NOMO-1 (cell line): ENCODE measurements at regions not wholly inside any gene's neighbourhood (a gene's known extent, or its start where the extent isn't known, plus 50 kb on each side); places are given as distances from the start of the nearest gene placed in this dataset.
"Not testable (repeated sequence)": the region's sequence is repeated elsewhere in the genome, so short reads cannot be mapped to it uniquely, and the experiment has no call there.

ENCODE experiments used
- DNase-seq, 2 experiments: peaks; one replicate each; lab custom pipeline; 2025; ENCODE audit not compliant: unreplicated experiment in 2 of 2; lab: John Stamatoyannopoulos, UW

DNA sequence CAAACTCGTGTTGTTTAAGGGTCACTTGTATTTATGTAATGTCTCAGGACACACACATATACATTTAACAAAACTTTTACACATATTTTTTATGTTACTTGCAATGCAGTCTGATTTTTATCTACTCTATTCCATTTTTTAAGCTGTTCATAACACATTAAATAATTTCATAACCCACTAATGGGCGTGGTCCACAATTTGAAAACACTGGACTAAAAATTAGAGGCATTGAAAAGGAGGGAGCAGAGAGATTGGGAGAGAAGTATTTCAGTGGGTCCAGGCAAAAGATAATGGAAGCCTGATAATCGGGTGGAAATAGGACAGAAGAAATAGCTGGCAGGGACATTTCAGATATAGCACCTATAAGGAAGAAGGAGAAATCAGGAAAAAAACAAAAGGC, 597.3 kb upstream of the CLINT1 start:
- no peak for DNase-seq

DNA sequence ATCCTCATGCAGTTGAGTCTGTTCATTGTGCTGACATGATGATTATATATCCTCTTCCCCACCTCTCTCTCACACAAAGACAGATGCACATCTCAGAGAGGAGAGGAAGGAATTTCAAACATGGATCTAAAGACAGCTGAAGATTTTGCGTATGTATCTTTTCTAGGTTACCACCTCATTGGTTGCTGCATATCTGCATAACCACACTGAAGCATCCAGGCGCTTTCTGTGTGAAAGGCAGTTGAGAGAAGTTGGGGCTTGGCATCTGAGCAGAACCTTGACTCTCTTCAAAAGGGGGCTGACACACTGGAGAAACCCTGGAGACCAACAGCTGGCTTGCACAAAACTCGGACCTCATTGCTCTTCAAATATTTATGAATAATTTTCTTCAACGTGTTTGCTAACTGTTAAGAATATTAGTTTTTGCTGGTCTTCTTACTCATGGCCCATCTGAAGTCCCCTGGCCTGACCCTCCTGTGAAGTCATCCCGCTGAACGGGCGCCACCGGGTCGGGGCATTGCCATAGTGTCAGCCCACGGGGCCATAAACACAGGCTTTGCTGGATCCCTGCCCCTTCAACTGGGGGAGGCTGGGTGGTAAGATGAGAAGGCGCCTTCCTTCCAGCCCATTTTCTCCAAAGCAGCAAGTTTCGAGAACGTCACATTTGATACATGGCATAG, 593.2 kb upstream of the CLINT1 start:
- DNase-seq: no peak

DNA sequence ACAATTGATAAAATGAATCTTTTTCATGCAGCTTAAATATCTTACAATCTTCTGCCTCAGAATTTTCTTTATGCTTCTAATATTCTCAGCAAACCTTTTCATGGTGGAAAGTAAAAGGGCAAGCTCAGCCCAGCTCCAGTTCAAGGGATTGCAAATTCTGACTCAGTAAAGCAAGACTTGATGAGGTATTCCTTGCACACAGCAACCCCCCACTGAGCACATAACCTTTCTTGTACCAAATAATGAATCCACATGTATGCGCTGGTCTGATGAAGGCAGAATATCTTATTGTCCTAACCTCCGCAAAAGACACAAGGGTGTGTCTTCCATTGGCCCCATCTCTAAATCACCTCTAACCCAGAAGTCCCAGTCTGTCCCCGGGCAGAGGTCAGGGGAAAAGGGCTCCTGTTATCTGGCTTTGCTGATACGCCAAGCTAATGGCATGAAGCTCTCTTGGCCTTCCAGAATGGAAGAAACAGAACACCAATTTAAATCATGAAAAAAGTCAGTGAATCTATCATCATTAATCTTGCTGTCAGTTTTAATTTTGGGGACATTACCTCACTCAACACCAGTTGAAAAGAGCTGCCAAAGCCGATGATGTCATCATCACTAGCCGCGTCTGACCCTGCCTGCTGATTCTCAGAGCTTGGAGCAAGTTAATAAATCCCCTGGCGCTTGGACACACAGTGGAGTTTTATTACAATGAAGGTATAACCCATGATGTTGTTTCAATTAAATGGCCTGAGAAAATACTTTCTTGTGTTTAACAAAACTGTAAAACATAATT, 592.5 kb upstream of the CLINT1 start:
- no peak for DNase-seq

DNA sequence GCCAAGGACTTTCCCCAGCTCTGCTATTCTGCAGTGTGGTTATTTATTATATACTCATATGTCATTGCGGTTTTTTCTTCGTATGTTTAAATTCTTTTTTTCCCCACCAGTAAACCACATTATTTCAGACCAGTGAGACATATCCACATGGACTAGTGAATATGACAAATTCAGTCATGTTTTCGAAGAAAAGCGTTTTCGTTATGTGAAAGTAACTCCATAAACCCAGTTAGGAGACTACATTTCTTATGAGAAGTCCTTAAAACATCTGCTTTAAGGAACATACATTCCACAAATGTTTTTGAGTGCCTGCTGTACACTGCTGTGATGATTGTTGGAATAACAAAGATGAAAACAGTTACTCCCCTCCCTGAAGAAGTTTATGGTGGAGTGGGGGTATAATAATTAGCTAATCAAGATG, 591.8 kb upstream of the CLINT1 start:
- no peak for DNase-seq

- DNase-seq: not testable (repeated sequence)
Measured at GRCh38 chr5:158446761-158447160, 587.8 kb upstream of the CLINT1 start.

- DNase-seq: not testable (repeated sequence)
Measured at GRCh38 chr5:158439204-158439603, 580.3 kb upstream of the CLINT1 start.

DNA sequence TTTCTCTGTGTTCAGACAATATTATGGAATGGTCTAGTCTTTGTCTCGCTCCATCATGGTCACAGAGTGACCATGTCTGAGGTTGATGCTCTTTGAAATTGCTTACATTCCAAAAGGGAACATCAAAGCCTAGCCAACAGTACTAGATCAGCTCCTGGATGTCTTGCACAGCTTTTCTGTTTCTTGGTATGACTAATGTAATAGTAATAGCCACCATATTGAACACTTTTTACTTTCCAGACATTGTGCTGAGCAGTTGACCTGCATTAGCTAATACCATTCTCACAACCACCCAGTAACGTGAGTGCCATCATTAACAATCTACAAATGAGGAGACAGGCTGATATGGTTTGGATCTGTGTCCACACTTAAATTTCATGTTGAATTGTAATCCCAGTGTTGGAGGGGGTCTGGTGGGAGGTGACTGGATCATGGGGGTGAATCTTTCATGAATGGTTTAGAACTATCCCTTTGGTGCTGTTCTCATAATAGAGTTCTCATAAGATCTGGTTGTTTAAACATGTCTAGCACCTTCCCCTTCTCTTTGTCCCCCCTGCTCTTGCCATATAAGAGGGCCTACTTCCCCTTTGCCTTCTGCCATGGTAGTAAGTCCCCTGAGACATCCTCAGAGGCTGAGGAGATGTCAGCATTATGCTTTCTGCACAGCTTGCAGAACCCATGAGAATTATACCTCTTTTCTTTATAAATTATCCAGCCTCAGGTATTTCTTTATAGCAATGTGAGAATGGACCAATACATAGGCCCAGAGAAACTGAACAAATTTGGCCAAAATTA, 577.5 kb upstream of the CLINT1 start:
- peak; percentile 14 to 65 for DNase-seq

- DNase-seq: peak; percentile 34 to 70
Measured at GRCh38 chr5:158435161-158435616, 576.2 kb upstream of the CLINT1 start.

GRCh38 chr5:158434749-158435148, 575.8 kb upstream of the CLINT1 start:
- DNase-seq: no peak

DNA sequence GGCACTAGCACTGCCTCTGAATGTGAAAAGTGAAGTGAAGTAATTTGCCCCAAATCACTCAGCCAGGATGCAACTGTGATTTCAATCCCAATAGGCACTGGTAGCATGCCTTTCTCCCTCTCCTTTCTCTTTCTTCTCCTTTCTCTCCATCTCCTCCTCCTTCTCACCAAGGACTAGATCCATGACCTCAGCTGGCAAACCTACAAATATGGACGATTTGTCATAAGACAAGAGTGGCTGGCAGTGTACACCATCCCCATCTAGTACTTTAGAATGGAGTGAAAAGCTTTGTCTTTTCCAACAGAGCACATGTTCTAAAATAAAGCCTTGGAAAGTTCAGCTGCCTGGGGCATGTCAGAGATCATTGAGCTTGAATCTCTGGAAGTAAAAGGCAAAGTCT, 574.7 kb upstream of the CLINT1 start:
- no peak for DNase-seq

DNA sequence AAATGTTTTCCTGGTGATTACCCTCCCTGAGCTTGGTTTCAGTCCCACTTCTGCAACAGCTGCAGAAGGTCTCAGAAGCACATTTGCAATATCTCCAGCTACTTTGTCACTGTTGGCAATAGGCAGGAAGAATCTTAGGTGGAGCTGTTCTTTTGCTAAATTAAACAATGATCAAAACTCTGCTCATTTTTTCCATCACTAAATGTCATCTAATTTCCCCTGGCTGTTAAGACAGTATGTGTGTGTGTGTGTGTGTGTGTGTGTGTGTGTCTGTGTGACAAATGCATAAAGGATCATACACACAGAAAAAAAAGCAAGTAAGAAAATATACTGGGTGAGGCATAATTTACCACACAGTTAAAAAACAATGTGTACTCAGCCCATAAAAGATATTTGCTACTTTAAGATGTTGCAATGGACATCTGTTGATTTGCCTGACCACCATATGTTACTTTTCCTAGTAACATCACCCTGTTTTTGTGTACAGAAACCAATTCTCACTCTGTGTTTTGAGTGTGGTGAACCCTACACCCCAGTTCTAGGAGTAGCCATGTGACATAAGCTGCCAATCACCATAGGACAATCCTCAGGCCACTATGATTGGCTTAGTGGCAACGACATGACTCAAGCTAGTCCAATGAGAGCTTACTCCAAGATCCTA, 572.6 kb upstream of the CLINT1 start:
- peak in 1 of 2 experiments; percentile 7 for DNase-seq

DNA sequence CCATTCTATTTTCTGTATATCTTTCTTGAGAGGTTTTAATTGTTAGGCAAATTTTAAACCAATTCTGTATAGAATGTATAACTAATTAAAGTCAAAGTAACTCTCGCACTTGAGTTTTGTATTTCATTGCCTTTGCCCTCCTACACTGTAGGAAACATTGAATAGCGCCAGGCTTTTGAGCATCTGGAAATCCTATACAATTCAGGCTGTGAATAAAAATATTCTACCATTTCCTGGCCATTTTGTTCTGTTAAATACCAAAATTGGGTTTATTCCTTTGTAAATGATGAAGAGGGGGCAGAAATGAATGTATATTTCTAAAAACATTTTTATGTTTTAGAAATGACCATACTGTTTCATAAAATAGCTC, 571.8 kb upstream of the CLINT1 start:
- DNase-seq: no peak

DNA sequence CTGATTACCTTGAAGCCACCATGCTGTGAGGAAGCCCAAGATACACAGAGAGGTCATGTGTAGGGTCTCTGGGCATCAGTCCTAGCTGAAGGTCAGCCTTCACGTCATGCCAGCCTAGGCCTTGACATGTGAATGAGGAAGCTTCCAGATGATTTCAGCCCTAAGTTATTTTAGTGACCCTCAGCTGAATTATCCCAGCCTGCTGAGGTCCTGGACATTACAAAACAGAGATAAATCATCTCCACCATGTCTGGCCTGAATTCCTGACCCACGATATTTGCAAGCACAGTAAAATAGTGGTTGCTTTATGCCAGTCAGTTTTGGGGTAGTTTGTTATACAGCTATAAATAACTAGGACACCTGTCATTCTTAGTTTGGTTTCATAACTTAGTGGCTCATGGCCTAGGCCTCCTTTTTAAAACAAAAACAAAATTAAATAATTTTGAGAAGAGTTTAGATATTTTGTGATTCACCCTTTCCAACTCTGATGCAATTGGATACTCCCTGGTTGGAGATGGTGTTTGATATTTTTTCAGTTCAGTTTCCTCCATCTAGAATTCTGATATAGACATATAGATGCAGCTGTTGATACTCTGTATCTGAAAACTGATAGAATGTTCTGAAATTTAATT, 571.3 kb upstream of the CLINT1 start:
- no peak for DNase-seq

- no peak for DNase-seq
Measured at GRCh38 chr5:158429564-158429963, 570.6 kb upstream of the CLINT1 start.

- DNase-seq: no peak
Measured at GRCh38 chr5:158423623-158424200, 564.8 kb upstream of the CLINT1 start.

DNA sequence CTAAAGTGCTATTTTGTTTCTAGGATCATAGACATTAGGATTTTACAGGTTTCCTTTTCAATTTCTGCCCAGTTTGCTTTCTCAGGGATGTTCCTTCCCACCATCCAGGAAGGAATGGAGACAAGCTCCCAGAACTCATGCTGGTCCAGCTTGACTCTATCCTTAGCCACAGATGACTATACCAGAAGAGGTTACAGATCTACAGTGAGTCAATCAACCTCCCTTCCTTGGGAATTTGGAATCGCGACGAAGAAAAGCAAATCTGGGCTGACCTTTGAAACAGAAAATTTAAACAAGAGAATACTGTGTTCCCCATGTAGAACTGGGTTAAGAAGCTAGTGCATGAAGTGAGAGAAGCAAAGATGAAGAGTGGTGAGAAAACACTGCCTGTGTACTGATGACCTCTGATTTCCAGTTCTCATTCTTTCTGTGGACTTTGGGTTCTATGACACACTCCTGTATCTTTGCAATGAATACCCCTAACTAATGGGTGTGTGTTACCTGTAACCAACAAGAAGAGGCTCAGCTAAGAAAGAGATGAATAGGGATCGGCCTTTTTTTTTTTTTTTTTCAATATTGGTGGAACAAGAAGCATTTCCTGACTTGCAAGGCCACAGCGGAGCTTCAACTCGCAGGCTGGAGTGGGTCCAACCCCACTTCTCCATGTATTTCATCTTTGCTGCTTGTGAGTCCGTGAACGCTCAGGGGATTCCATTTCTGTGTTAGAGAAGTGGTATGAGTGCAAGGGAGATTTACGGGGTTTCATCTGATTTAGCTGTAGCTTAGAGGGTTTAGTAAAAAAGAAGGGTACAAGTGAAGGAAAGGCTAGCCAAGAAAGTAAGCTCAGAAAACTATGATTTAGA, 563.9 kb upstream of the CLINT1 start:
- no peak for DNase-seq

- no peak for DNase-seq
Measured at GRCh38 chr5:158421319-158421718, 562.4 kb upstream of the CLINT1 start.

DNA sequence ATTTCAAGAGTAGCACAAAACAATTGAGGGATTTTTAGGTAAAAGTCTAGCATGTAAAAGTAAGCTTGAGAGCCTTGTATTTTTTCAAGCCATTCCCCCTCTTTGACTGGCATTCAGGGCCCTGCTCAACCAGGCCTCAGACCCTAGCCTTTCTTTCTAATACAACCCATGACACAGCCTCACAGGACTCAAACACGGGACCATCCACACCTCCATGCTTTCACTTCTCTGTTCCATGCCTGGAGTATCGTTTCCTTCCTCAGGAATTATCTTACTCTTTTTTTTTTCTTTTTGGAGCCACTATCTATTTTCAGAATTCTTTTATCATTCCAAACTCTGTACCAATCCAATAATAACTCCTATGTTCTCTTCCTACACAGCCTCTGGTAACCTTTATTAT, 560.2 kb upstream of the CLINT1 start:
- DNase-seq: no peak

DNA sequence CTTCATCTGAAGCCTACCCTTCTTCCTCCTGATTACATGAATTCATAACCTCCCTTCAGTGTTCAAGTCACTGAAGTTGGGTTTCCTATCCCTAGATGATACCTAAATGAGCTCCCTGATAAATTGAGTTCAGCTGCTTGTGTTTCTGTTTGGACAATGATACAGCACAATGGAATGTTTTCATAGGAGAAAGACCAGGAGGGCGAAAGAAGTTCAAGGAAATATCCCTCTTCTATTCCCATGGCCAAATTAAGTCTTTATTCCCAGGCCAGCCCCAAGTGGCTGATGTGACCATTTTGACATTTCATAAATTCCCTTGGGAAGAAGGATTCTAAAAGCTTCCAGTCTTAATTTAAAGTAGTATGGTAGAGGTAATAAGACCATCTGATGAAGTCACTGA, 555.8 kb upstream of the CLINT1 start:
- DNase-seq: no peak
